HEK293T (cell line): ENCODE measurements at regions not wholly inside any gene's neighbourhood (a gene's known extent, or its start where the extent isn't known, plus 50 kb on each side); places are given as distances from the start of the nearest gene placed in this dataset.

ENCODE experiments used
- FOXK2 ChIP-seq: fragments of 450-650 bp; IDR thresholded peaks from 2 replicates; pipeline ENCODE4 v1.6.1; 2016; ENCODE audit warnings: mild to moderate bottlenecking
- FOXM1 ChIP-seq: fragments of 450-650 bp; IDR thresholded peaks from 2 replicates; pipeline ENCODE4 v1.6.1; 2017; ENCODE audit warnings: mild to moderate bottlenecking, borderline replicate concordance
- L3MBTL2 ChIP-seq: fragments of 450-650 bp; conservative IDR thresholded peaks from 2 replicates; pipeline ENCODE4 v1.6.1; 2016; ENCODE audit warnings: mild to moderate bottlenecking

- TF ChIP-seq FOXM1: no peak
- TF ChIP-seq L3MBTL2: no peak
- TF ChIP-seq FOXK2: no peak
Measured at GRCh38 chr7:87001214-87001613, 58.2 kb downstream of the ELAPOR2 start.
